Renal cortical epithelial cell (primary cell): ENCODE measurements at regions not wholly inside any gene's neighbourhood (a gene's known extent, or its start where the extent isn't known, plus 50 kb on each side); places are given as distances from the start of the nearest gene placed in this dataset.
"Not testable (repeated sequence)": the region's sequence is repeated elsewhere in the genome, so short reads cannot be mapped to it uniquely, and the experiment has no call there.

Experiments used
- DNase-seq: peaks from one replicate; pipeline ENCODE4 v3.0.0-alpha.2; 2011; ENCODE audit warnings: low read depth

- DNase-seq: no peak
Observed at GRCh38 chr1:213585402-213585801, 402.4 kb upstream of the PROX1 start.

DNA sequence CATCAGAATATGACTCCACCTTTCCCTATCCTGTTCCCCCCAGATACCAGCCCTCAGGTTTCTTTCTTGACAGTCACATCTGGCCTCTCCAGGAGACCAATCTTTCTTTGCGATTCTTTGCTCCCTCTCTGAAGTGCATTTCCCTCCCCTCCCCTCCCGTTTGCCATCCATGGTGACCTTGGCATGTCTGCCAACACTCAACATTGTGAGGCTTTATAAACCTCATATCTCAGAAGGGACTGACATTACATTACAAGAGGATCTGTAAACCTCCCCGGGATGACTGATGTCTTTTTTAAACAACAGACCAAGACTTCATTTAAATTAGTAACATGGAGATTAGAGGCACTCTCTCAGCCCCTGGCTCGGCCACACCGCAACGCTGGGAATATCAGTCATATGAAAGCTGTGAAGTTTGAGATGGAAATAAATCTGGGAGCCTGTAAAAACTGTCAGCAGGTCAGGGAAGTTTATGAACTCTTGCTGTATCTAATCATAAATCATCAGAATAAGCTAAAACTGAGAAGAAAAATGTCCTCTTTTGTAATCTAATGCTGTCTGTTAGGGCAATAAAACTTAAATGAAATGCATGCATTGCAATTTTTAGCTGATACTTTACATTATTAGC lies 401.7 kb upstream of the PROX1 start:
- no peak for DNase-seq

GRCh38 chr1:213586587-213586972 lies 401.2 kb upstream of the PROX1 start:
- DNase-seq: no peak

DNA sequence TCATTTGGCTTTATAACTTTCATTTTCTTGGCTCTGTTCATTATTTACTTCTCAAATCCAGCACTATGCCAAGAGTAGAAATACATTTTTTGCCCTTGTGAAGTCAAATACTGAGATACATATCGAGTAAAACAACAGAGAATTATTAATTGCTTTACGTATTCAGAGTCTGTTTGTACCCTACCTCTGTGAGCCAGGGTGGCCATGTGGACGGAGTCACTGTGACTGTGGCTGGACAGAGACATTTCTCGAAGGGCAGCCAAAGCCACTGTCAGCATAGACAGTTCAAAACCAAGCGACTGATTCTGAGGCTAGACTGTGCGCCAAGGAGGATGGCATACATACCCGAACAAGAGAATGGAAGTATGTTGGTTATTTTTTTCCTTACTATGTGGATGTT lies 391.0 kb upstream of the PROX1 start:
- DNase-seq: no peak

GRCh38 chr1:213598263-213598662 lies 389.5 kb upstream of the PROX1 start:
- no peak for DNase-seq

- DNase-seq: no peak
Observed at GRCh38 chr1:213600879-213601278, 386.9 kb upstream of the PROX1 start.

GRCh38 chr1:213601705-213602104 lies 386.1 kb upstream of the PROX1 start:
- DNase-seq: not testable (repeated sequence)

GRCh38 chr1:213602796-213603486 lies 384.8 kb upstream of the PROX1 start:
- no peak for DNase-seq

DNA sequence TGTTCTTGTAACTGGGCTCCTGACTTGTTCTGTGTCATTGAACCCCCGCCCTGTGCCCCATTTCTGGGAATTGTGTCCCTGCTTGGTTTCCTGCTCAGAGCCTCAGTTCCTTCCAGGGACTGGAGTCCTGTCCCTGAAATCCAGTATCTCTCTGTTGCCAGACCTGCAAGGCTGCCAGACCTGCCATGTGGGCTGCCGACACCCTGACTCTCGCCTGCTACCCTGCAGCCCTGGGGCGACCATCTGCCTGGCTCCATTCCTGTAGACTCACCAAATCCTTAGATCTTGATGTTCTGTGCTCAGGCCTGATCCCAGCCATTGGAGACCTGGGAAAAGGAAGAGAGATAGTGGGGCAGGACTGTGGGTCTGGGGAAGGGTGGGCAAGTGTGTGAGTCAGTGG lies 383.3 kb upstream of the PROX1 start:
- DNase-seq: no peak

- no peak for DNase-seq
Observed at GRCh38 chr1:213605732-213606131, 382.0 kb upstream of the PROX1 start.

GRCh38 chr1:213606252-213606820 lies 381.4 kb upstream of the PROX1 start:
- no peak for DNase-seq

- DNase-seq: no peak
Observed at GRCh38 chr1:213613549-213613948, 374.2 kb upstream of the PROX1 start.

- DNase-seq: no peak
Observed at GRCh38 chr1:213615226-213615916, 372.4 kb upstream of the PROX1 start.

- no peak for DNase-seq
Observed at GRCh38 chr1:213617133-213617532, 370.6 kb upstream of the PROX1 start.

GRCh38 chr1:213618094-213618493 lies 369.7 kb upstream of the PROX1 start:
- DNase-seq: no peak

- DNase-seq: no peak
Observed at GRCh38 chr1:213619026-213619425, 368.7 kb upstream of the PROX1 start.

- no peak for DNase-seq
Observed at GRCh38 chr1:213621077-213621476, 366.7 kb upstream of the PROX1 start.

GRCh38 chr1:213622365-213623063 lies 365.3 kb upstream of the PROX1 start:
- no peak for DNase-seq

GRCh38 chr1:213623064-213623581 lies 364.6 kb upstream of the PROX1 start:
- no peak for DNase-seq

DNA sequence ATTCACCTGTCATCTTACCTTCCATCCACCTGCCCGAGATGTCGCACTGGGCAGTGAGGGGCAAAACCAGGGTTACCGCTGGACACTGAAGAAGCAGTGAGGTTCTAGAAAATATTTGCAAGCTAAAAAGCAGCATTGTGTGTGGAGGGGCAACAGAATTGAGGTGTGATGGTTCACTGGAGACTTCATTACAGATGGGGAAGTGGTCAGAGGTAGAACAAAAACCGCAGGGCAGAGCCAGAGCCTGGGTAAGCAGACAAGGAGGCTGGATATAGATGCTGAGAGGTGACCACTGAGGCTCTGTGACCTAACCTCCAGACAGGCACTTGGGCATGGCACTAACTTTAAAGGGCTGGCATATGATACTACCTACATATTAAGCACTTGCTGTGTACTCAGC lies 363.9 kb upstream of the PROX1 start:
- no peak for DNase-seq

GRCh38 chr1:213636778-213637177 lies 351.0 kb upstream of the PROX1 start:
- not testable (repeated sequence) for DNase-seq

GRCh38 chr1:213641312-213641711 lies 346.5 kb upstream of the PROX1 start:
- no peak for DNase-seq
